ENCODE measurements at regions not wholly inside any gene's neighbourhood (a gene's known extent, or its start where the extent isn't known, plus 50 kb on each side); places are given as distances from the start of the nearest gene placed in this dataset.
"Not testable (repeated sequence)": the region's sequence is repeated elsewhere in the genome, so short reads cannot be mapped to it uniquely, and the experiment has no call there.

GRCh38 chr1:109857702-109858101 is 52.9 kb upstream of the CSF1 start:
- not testable (repeated sequence) for H3K27me3 Mint-ChIP-seq (ENCODE audit: unreplicated experiment); H3K36me3 Mint-ChIP-seq (ENCODE audit: unreplicated experiment)

GRCh38 chr1:109855986-109856385 is 54.7 kb upstream of the CSF1 start:
- H3K27me3 Mint-ChIP-seq (ENCODE audit: unreplicated experiment); H3K4me3 Mint-ChIP-seq (ENCODE audit: unreplicated experiment); H3K4me1 Mint-ChIP-seq (ENCODE audit: unreplicated experiment); H3K36me3 Mint-ChIP-seq (ENCODE audit: unreplicated experiment); H3K27ac Mint-ChIP-seq (ENCODE audit: unreplicated experiment); DNase-seq (ENCODE audit: extremely low spot score, unreplicated experiment): not testable (repeated sequence)
- peaks cover 12% of the 10 kb centered on the region for H3K9me3 Mint-ChIP-seq (ENCODE audit: unreplicated experiment)

More at GRCh38 chr1:109857702-109858101, 52.9 kb upstream of the CSF1 start:
- not testable (repeated sequence) for H3K4me3 Mint-ChIP-seq (ENCODE audit: unreplicated experiment); DNase-seq (ENCODE audit: extremely low spot score, unreplicated experiment); H3K4me1 Mint-ChIP-seq (ENCODE audit: unreplicated experiment); H3K27ac Mint-ChIP-seq (ENCODE audit: unreplicated experiment)
- peaks cover 12% of the 10 kb centered on the region for H3K9me3 Mint-ChIP-seq (ENCODE audit: unreplicated experiment)

- H3K4me3 Mint-ChIP-seq (ENCODE audit: unreplicated experiment); DNase-seq (ENCODE audit: extremely low spot score, unreplicated experiment); H3K27ac Mint-ChIP-seq (ENCODE audit: unreplicated experiment); H3K9me3 Mint-ChIP-seq (ENCODE audit: unreplicated experiment); H3K27me3 Mint-ChIP-seq (ENCODE audit: unreplicated experiment); H3K36me3 Mint-ChIP-seq (ENCODE audit: unreplicated experiment); H3K4me1 Mint-ChIP-seq (ENCODE audit: unreplicated experiment): not testable (repeated sequence)
These were observed 56.7 kb upstream of the CSF1 start for GRCh38 chr1:109853972-109854371.

- not testable (repeated sequence) for H3K4me1 Mint-ChIP-seq (ENCODE audit: unreplicated experiment); H3K9me3 Mint-ChIP-seq (ENCODE audit: unreplicated experiment); H3K27ac Mint-ChIP-seq (ENCODE audit: unreplicated experiment)
These were observed 58.2 kb upstream of the CSF1 start for GRCh38 chr1:109852221-109853015.

GRCh38 chr1:109850827-109851226 is 59.8 kb upstream of the CSF1 start:
- no peak for TF ChIP-seq CTCF (IDR thresholded peaks at IDR 0.05)
- Mint-ChIP-seq H3K36me3 (ENCODE audit: unreplicated experiment) (no peaks in the 10 kb centered on the region), H3K4me1 (ENCODE audit: unreplicated experiment) (peaks cover 6% of the 10 kb centered on the region), H3K27me3 (ENCODE audit: unreplicated experiment) (no peaks in the 10 kb centered on the region), H3K9me3 (ENCODE audit: unreplicated experiment) (no peaks in the 10 kb centered on the region), H3K4me3 (ENCODE audit: unreplicated experiment) (no peak overlapping the region), H3K27ac (ENCODE audit: unreplicated experiment) (no peak overlapping the region)
- no peak for DNase-seq (ENCODE audit: extremely low spot score, unreplicated experiment)

More at GRCh38 chr1:109852221-109853015, 58.2 kb upstream of the CSF1 start:
- H3K27me3 Mint-ChIP-seq (ENCODE audit: unreplicated experiment); H3K36me3 Mint-ChIP-seq (ENCODE audit: unreplicated experiment); H3K4me3 Mint-ChIP-seq (ENCODE audit: unreplicated experiment); DNase-seq (ENCODE audit: extremely low spot score, unreplicated experiment): not testable (repeated sequence)

GRCh38 chr1:109850194-109850593 is 60.5 kb upstream of the CSF1 start:
- Mint-ChIP-seq H3K36me3 (ENCODE audit: unreplicated experiment) (no peaks in the 10 kb centered on the region), H3K9me3 (ENCODE audit: unreplicated experiment) (no peaks in the 10 kb centered on the region), H3K4me1 (ENCODE audit: unreplicated experiment) (peaks cover 6% of the 10 kb centered on the region), H3K27ac (ENCODE audit: unreplicated experiment) (no peak overlapping the region), H3K27me3 (ENCODE audit: unreplicated experiment) (peaks cover 5% of the 10 kb centered on the region), H3K4me3 (ENCODE audit: unreplicated experiment) (no peak overlapping the region)
- no peak for TF ChIP-seq CTCF (IDR thresholded peaks at IDR 0.05)
- DNase-seq (ENCODE audit: extremely low spot score, unreplicated experiment) = no peak

GRCh38 chr1:109849655-109850054 is 61.0 kb upstream of the CSF1 start:
- H3K36me3 Mint-ChIP-seq (ENCODE audit: unreplicated experiment) = no peaks in the 10 kb centered on the region
- peaks cover 6% of the 10 kb centered on the region for H3K4me1 Mint-ChIP-seq (ENCODE audit: unreplicated experiment)
- no peak overlapping the region for H3K4me3 Mint-ChIP-seq (ENCODE audit: unreplicated experiment)
- no peaks in the 10 kb centered on the region for H3K9me3 Mint-ChIP-seq (ENCODE audit: unreplicated experiment)
- H3K27ac Mint-ChIP-seq (ENCODE audit: unreplicated experiment) = no peak overlapping the region
- TF ChIP-seq CTCF (IDR thresholded peaks at IDR 0.05) = no peak
- no peak for DNase-seq (ENCODE audit: extremely low spot score, unreplicated experiment)
- peaks cover 6% of the 10 kb centered on the region for H3K27me3 Mint-ChIP-seq (ENCODE audit: unreplicated experiment)
